OCI-LY1 (cell line): ENCODE measurements at regions not wholly inside any gene's neighbourhood (a gene's known extent, or its start where the extent isn't known, plus 50 kb on each side); places are given as distances from the start of the nearest gene placed in this dataset.

Source experiments
- EZH2 ChIP-seq: fragments of 200-600 bp; sonication (generic), shearing (Covaris generic); IDR thresholded peaks from 2 replicates; pipeline ENCODE4 v1.8.0; 2017; ENCODE audit warnings: borderline replicate concordance, mixed run types, mild to moderate bottlenecking, antibody characterized with exemption, low read length, moderate library complexity, mixed read lengths
- TF ChIP-seq, protein P1 (sequence below): fragments of 200-600 bp; sonication (generic), shearing (Covaris generic); IDR thresholded peaks from 2 replicates; pipeline ENCODE4 v1.5.1; 2017; ENCODE audit warnings: mild to moderate bottlenecking, antibody characterized with exemption, low read length, moderate library complexity, mixed read lengths

DNA sequence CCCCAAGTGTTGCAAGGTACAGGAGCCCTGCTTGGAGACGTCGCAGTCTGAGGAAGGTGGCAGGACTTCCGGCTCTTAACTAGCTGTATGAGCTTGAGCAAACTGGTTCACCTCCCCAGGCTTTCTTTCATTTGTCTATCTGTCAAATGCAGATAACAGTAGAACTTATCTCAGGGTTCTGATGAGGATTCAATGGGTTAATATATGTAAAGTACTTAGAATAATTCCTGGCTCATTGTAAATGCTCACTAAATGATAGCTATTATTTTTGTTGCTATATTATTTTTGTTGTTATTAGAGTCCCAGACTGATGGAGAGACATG is 108.5 kb upstream of the IPO9 start:
- no peak for TF ChIP-seq EZH2
- TF ChIP-seq, protein P1, sequence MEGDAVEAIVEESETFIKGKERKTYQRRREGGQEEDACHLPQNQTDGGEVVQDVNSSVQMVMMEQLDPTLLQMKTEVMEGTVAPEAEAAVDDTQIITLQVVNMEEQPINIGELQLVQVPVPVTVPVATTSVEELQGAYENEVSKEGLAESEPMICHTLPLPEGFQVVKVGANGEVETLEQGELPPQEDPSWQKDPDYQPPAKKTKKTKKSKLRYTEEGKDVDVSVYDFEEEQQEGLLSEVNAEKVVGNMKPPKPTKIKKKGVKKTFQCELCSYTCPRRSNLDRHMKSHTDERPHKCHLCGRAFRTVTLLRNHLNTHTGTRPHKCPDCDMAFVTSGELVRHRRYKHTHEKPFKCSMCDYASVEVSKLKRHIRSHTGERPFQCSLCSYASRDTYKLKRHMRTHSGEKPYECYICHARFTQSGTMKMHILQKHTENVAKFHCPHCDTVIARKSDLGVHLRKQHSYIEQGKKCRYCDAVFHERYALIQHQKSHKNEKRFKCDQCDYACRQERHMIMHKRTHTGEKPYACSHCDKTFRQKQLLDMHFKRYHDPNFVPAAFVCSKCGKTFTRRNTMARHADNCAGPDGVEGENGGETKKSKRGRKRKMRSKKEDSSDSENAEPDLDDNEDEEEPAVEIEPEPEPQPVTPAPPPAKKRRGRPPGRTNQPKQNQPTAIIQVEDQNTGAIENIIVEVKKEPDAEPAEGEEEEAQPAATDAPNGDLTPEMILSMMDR = no peak
